GM08714 (cell line): ENCODE measurements at regions not wholly inside any gene's neighbourhood (a gene's known extent, or its start where the extent isn't known, plus 50 kb on each side); places are given as distances from the start of the nearest gene placed in this dataset.
"Not testable (repeated sequence)": the region's sequence is repeated elsewhere in the genome, so short reads cannot be mapped to it uniquely, and the experiment has no call there.

ENCODE experiments used
- H3K4me3 ChIP-seq: fragments of 200-500 bp; sonication (Bioruptor generic); 2 replicates; pipeline ENCODE4 v1.5.1; 2014; ENCODE audit warnings: mild to moderate bottlenecking, low read length, inconsistent platforms
- ZNF274 ChIP-seq: IDR thresholded peaks from 2 replicates; pipeline ENCODE4 v1.6.1; 2012; ENCODE audit warnings: mild to moderate bottlenecking, low read depth, low read length

- no peak for TF ChIP-seq ZNF274
- H3K4me3 ChIP-seq = no peak overlapping the region
Observed at GRCh38 chrX:769796-770195, 139.2 kb downstream of the SHOX start.

- no peak overlapping the region for H3K4me3 ChIP-seq
- TF ChIP-seq ZNF274 = no peak
Observed at GRCh38 chrX:768596-768995, 138.0 kb downstream of the SHOX start.

DNA sequence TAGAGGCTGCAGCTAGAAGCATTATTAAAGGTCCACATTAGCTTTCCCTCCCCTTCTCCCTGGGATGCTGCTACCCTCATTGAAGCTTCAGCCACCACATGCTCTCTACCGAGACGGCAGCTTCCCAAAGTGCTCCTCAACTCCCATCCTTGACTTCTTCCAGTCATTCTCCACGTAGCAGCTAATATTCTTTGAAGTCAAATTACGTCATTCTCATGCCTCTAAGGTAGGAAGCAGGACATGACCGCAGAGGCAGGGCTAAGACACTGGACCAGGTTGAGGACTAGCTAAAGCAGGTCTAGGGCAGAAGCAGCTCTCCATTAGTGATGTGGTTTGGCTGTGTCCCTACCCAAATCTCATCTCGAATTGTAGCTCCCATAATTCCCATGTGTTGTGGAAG is 128.3 kb downstream of the SHOX start:
- H3K4me3 ChIP-seq = no peak overlapping the region
- no peak for TF ChIP-seq ZNF274

- no peak for TF ChIP-seq ZNF274
- no peak overlapping the region for H3K4me3 ChIP-seq
Observed at GRCh38 chrX:750812-751211, 120.2 kb downstream of the SHOX start.

DNA sequence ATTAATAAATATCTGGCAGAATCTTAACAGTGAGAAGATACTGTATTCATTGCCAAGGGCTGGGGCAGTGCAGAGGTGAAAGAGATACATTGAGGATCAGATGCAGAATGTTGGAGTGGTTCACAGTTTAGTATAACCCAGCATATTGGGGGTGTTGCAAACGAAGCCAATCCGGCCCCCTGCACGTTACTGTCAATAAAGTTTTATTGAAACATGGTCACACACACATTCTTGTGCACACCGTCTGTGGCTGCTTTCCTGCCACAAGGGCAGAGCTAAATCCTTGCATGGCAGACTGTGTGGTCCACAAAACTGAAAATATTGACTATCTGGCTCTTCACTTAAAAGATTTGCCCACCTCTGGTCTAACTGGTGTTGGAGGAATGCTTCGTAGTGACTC is 119.7 kb downstream of the SHOX start:
- H3K4me3 ChIP-seq = no peak overlapping the region
- no peak for TF ChIP-seq ZNF274

DNA sequence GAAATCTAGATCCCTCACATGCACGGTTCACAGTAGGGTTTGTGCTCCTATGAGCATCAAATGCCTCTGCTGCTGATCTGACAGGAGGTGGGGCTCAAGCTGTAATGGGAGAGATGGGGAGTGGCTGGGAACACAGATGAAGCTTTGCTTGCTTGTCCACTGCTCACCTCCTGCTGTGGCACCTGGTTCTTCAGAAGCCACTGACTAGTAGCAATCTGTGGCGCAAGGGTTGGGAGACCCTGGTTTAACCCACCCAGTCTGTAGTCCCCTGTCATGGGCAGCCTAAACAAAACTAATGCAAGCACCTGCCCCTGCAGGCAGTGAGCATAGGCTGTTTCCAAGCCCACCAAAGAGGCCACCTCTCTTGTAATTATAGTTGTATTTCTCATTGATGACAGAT is 116.6 kb downstream of the SHOX start:
- H3K4me3 ChIP-seq = no peak overlapping the region
- no peak for TF ChIP-seq ZNF274

DNA sequence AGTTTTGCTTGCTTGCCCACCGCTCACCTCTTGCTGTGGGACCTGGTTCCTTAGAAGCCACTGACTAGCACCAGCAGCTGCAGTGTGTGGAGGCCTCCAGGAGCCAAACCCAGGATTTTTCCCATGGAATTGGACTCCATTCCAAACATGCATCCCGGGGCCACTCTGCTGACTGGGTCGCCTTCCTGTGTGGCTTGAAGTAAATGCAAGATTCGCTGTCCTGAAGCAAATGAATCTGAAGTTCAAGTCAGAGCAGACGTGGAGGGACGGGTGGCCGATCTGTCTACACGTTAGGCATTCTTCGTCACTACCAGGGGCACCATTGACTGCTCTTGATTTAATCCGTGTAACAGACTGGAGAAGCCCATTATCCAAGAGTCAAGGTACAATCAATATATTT is 109.0 kb downstream of the SHOX start:
- H3K4me3 ChIP-seq = no peak overlapping the region
- TF ChIP-seq ZNF274 = no peak

- not testable (repeated sequence) for H3K4me3 ChIP-seq
Observed at GRCh38 chrX:737021-737420, 106.4 kb downstream of the SHOX start.

DNA sequence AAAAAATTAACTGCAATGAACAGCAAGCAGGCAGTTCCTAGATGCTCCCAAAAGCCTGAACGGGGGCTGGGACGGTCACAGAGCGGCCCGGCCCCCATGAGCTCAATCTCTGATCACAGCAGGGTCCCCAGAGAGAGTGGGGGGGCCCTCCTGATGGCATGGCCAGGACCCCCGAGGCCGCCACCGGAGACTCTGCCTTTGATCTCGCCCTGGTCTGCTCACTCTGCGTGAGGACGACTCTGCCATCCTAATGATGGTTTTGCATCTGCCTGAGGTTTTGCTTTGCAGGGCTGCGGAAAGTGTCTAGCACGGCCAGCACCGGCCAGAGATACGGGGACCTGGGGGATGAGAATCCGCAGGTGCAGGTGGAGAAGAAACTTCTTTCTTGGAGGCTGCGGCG is 103.8 kb downstream of the SHOX start:
- H3K4me3 ChIP-seq = no peak overlapping the region
- no peak for TF ChIP-seq ZNF274

- no peak for TF ChIP-seq ZNF274
Observed at GRCh38 chrX:733961-734360, 103.4 kb downstream of the SHOX start.

DNA sequence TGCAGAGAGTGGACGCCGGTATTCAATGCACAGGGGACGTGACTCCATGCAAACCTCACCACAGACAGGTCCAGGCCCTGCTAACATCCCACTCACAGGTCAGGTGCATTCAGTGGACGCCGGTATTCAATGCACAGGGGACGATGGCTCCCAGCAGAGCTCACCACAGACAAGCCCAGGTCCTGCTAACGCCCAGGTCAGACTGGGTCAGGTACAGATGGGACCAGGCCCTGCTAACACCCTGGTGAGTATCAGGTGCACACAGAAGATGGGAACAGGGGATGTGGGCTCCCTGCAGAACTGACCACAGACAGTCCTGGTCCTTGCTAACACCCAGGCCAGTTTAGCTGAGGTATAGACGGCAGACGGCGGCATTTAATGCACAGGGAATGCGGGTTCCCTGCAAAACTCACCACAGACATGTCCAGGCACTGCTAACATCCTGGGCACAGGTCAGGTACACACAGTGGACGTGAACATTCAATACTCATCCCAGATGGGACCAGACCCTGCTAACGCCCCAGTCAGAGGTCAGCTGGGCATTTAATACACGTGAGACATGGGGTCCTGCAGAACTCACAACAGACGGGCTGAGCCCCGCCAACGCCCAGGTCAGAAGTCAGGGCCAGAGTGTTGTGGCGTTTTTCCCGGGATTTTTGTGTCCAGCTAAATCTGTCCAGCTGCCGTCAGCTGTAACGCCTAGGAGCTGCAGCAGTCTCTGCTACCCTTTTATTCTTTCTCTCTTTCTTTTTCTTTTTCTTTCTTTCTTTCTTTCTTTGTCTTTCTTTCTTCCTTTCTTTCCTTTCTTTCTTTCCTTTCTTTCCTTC is 99.2 kb downstream of the SHOX start:
- no peak overlapping the region for H3K4me3 ChIP-seq
- no peak for TF ChIP-seq ZNF274

More at GRCh38 chrX:733961-734360, 103.4 kb downstream of the SHOX start:
- no peak overlapping the region for H3K4me3 ChIP-seq

DNA sequence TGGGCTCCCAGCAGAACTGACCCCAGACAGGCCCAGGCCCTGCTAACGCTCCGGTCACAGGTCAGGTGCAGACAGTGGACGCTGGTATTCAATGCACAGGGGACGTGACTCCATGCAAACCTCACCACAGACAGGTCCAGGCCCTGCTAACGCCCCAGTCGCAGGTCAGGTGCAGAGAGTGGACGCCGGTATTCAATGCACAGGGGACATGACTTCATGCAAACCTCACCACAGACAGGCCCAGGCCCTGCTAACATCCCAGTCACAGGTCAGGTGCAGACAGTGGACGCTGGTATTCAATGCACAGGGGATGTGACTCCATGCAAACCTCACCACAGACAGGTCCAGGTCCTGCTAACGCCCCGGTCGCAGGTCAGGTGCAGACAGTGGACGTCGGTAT is 98.5 kb downstream of the SHOX start:
- not testable (repeated sequence) for H3K4me3 ChIP-seq

DNA sequence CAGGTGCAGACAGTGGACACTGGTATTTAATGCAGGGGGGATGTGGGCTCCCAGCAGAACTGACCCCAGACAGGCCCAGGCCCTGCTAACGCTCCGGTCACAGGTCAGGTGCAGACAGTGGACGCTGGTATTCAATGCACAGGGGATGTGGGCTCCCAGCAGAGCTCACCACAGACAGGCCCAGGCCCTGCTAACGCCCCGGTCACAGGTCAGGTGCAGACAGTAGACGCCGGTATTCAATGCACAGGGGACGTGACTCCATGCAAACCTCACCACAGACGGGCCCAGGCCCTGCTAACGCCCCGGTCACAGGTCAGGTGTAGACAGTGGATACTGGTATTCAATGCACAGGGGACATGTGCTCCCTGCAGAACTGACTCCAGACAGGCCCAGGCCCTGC is 98.0 kb downstream of the SHOX start:
- H3K4me3 ChIP-seq = not testable (repeated sequence)

- no peak for TF ChIP-seq ZNF274
- H3K4me3 ChIP-seq = no peak overlapping the region
Observed at GRCh38 chrX:727738-728621, 97.4 kb downstream of the SHOX start.

GRCh38 chrX:725971-726370 is 95.4 kb downstream of the SHOX start:
- no peak overlapping the region for H3K4me3 ChIP-seq
- no peak for TF ChIP-seq ZNF274
